Fibroblast of lung (primary cell): ENCODE measurements at regions not wholly inside any gene's neighbourhood (a gene's known extent, or its start where the extent isn't known, plus 50 kb on each side); places are given as distances from the start of the nearest gene placed in this dataset.
A peak's percentile ranks its signal among the peaks of the same experiment; 100 is the strongest.

Experiments
- DNase-seq, 2 donors: peaks; one replicate each; pipeline versions ENCODE4 v3.0.0 to v3.0.0-alpha.2; 2010; ENCODE audit warnings: low read depth in 2 of 2
- H2AFZ ChIP-seq: 2 replicates; pipeline ENCODE4 v1.5.1; 2012; ENCODE audit warnings: low read length, control low read depth, inconsistent platforms
- H3K27ac ChIP-seq: 2 replicates; pipeline ENCODE4 v1.5.1; 2011; ENCODE audit warnings: low read length, control low read depth; ENCODE audit not compliant: insufficient read depth
- H3K27me3 ChIP-seq: 2 replicates; pipeline ENCODE4 v1.5.1; 2011; ENCODE audit warnings: mild to moderate bottlenecking, low read length; ENCODE audit not compliant: control insufficient read depth, insufficient read depth
- H3K36me3 ChIP-seq: 2 replicates; pipeline ENCODE4 v1.5.1; 2011; ENCODE audit warnings: low read length; ENCODE audit not compliant: control insufficient read depth, insufficient read depth
- H3K4me1 ChIP-seq: 2 replicates; pipeline ENCODE4 v1.5.1; 2011; ENCODE audit warnings: low read length; ENCODE audit not compliant: control insufficient read depth, insufficient read depth; ENCODE audit errors: extremely low read depth
- H3K4me2 ChIP-seq: 2 replicates; pipeline ENCODE4 v1.5.1; 2011; ENCODE audit warnings: low read length, control low read depth; ENCODE audit not compliant: insufficient read depth; ENCODE audit errors: extremely low read depth
- H3K4me3 ChIP-seq, 4 experiments: fragments of 200-600 bp in 1 of 4; sonication (generic) in 1 of 4; replicated peaks in 1 of 4; 2 replicates each; pipeline ENCODE4 v1.5.1; 2011 to 2016; ENCODE audit warnings: low read length in 4 of 4, low read depth in 3 of 4, mild to moderate bottlenecking in 3 of 4, control low read depth in 2 of 4, inconsistent platforms in 1 of 4, mixed read lengths in 1 of 4; ENCODE audit not compliant: insufficient read depth in 1 of 4; ENCODE audit errors: control extremely low read depth in 1 of 4
- H3K79me2 ChIP-seq: 2 replicates; pipeline ENCODE4 v1.5.1; 2012; ENCODE audit warnings: mild to moderate bottlenecking, low read length, inconsistent platforms; ENCODE audit not compliant: control insufficient read depth, insufficient read depth
- H3K9ac ChIP-seq: 2 replicates; pipeline ENCODE4 v1.5.1; 2011; ENCODE audit warnings: mild to moderate bottlenecking, low read length, control low read depth; ENCODE audit not compliant: insufficient read depth
- H3K9me3 ChIP-seq: 2 replicates; pipeline ENCODE4 v1.5.1; 2012; ENCODE audit warnings: low read depth, low read length; ENCODE audit not compliant: control insufficient read depth, insufficient read depth
- H4K20me1 ChIP-seq: 2 replicates; pipeline ENCODE4 v1.5.1; 2011; ENCODE audit warnings: low read length; ENCODE audit not compliant: control insufficient read depth, insufficient read depth; ENCODE audit errors: extremely low read depth
- CTCF ChIP-seq, 2 donors: IDR thresholded peaks in 1 of 2; conservative IDR thresholded peaks in 1 of 2; 1 replicate in 1 of 2; 2 replicates in 1 of 2; pipeline ENCODE4 v1.5.1; 2011 to 2012; ENCODE audit warnings: low read length in 2 of 2, control low read depth in 1 of 2, inconsistent platforms in 1 of 2, low read depth in 1 of 2, mild to moderate bottlenecking in 1 of 2
- EZH2 ChIP-seq: IDR thresholded peaks from 2 replicates; pipeline ENCODE4 v1.5.1; 2012; ENCODE audit warnings: low read length, control low read depth, mild to moderate bottlenecking; ENCODE audit errors: missing control alignments

GRCh38 chr1:101389547-101389929, 152.7 kb downstream of the S1PR1 start:
- Histone ChIP-seq H3K9me3 (no peaks in the 10 kb centered on the region), H3K4me2 (no peak overlapping the region), H2AFZ (no peak overlapping the region), H3K27me3 (no peaks in the 10 kb centered on the region), H3K4me3 (no peak overlapping the region), H3K79me2 (no peaks in the 10 kb centered on the region), H3K36me3 (no peaks in the 10 kb centered on the region), H3K4me1 (no peaks in the 10 kb centered on the region), H3K27ac (no peak overlapping the region), H3K9ac (no peak overlapping the region), H4K20me1 (no peaks in the 10 kb centered on the region)
- no peak for DNase-seq
- no peak for TF ChIP-seq CTCF (conservative IDR thresholded peaks at IDR 0.05 in 1 of 2, IDR thresholded peaks at IDR 0.05 in 1 of 2; ENCODE audit: low read depth in 1 of 2, low read length in 2 of 2)
- TF ChIP-seq EZH2: no peak

- Histone ChIP-seq H3K4me1 (no peaks in the 10 kb centered on the region), H3K9me3 (no peaks in the 10 kb centered on the region), H3K4me3 (no peak overlapping the region), H3K36me3 (no peaks in the 10 kb centered on the region), H3K27me3 (no peaks in the 10 kb centered on the region), H4K20me1 (no peaks in the 10 kb centered on the region), H3K79me2 (no peaks in the 10 kb centered on the region), H3K9ac (no peak overlapping the region), H3K27ac (no peak overlapping the region), H3K4me2 (no peak overlapping the region), H2AFZ (no peak overlapping the region)
- DNase-seq: no peak
- TF ChIP-seq CTCF (conservative IDR thresholded peaks at IDR 0.05 in 1 of 2, IDR thresholded peaks at IDR 0.05 in 1 of 2; ENCODE audit: low read depth in 1 of 2, low read length in 2 of 2) (no peak), EZH2 (no peak)
These were observed 155.7 kb downstream of the S1PR1 start for GRCh38 chr1:101392552-101392951.

- H3K79me2 ChIP-seq: no peaks in the 10 kb centered on the region
These were observed 157.2 kb downstream of the S1PR1 start for GRCh38 chr1:101394041-101394440.

More at GRCh38 chr1:101394041-101394440, 157.2 kb downstream of the S1PR1 start:
- H3K4me3 ChIP-seq: no peak overlapping the region
- no peaks in the 10 kb centered on the region for H3K4me1 ChIP-seq
- no peaks in the 10 kb centered on the region for H3K27me3 ChIP-seq
- no peak overlapping the region for H3K9ac ChIP-seq
- H3K27ac ChIP-seq: no peak overlapping the region
- H3K4me2 ChIP-seq: no peak overlapping the region
- H3K9me3 ChIP-seq: no peaks in the 10 kb centered on the region
- DNase-seq: peak in 1 of 2 donors; percentile 12
- H4K20me1 ChIP-seq: no peaks in the 10 kb centered on the region
- no peak for TF ChIP-seq CTCF (conservative IDR thresholded peaks at IDR 0.05 in 1 of 2, IDR thresholded peaks at IDR 0.05 in 1 of 2; ENCODE audit: low read depth in 1 of 2, low read length in 2 of 2)
- TF ChIP-seq EZH2: no peak
- H3K36me3 ChIP-seq: no peaks in the 10 kb centered on the region
- H2AFZ ChIP-seq: no peak overlapping the region
